Large intestine (tissue), 3 donors: ENCODE measurements at regions not wholly inside any gene's neighbourhood (a gene's known extent, or its start where the extent isn't known, plus 50 kb on each side); places are given as distances from the start of the nearest gene placed in this dataset.
"Not testable (repeated sequence)": the region's sequence is repeated elsewhere in the genome, so short reads cannot be mapped to it uniquely, and the experiment has no call there.

ENCODE experiments used
- DNase-seq, 2 donors: peaks; one replicate each; pipeline versions ENCODE4 v3.0.0 to v3.0.0-alpha.2; 2013
- H3K27ac ChIP-seq: one replicate; pipeline ENCODE4 v1.5.1; 2013; ENCODE audit warnings: low read length
- H3K27me3 ChIP-seq: 2 replicates; pipeline ENCODE4 v1.6.1; 2013; ENCODE audit warnings: low read length; ENCODE audit not compliant: control insufficient read depth, insufficient read depth
- H3K36me3 ChIP-seq: 2 replicates; pipeline ENCODE4 v1.6.1; 2013; ENCODE audit warnings: low read length; ENCODE audit not compliant: control insufficient read depth, insufficient read depth
- H3K4me1 ChIP-seq: one replicate; pipeline ENCODE4 v1.6.1; 2013; ENCODE audit warnings: low read length; ENCODE audit not compliant: control insufficient read depth, insufficient read depth
- H3K4me3 ChIP-seq: one replicate; pipeline ENCODE4 v1.5.1; 2013; ENCODE audit warnings: low read length
- H3K9me3 ChIP-seq: one replicate; pipeline ENCODE4 v1.6.1; 2013; ENCODE audit warnings: mild to moderate bottlenecking, low read depth, low read length, moderate library complexity; ENCODE audit not compliant: control insufficient read depth
- WGBS: methylation state at CpG from one replicate; pipeline ENCODE4 v1.1.5; 2013; ENCODE audit warnings: low lambda C conversion rate; ENCODE audit not compliant: insufficient coverage; 5-methylcytosine and 5-hydroxymethylcytosine counted together

GRCh38 chr12:107379142-107379851 lies 285.9 kb upstream of the CRY1 start:
- no CpG with 5 or more reads among the region's 6 CpGs for WGBS

GRCh38 chr12:107379852-107380567 lies 286.7 kb upstream of the CRY1 start:
- no peak for DNase-seq
- no peaks in the 10 kb centered on the region for H3K36me3 ChIP-seq
- H3K9me3 ChIP-seq, result no peaks in the 10 kb centered on the region
- peaks cover 5% of the 10 kb centered on the region for H3K4me1 ChIP-seq
- 40% methylated on average over 1 of the region's 15 CpGs for WGBS
- no peaks in the 10 kb centered on the region for H3K27me3 ChIP-seq
- H3K27ac ChIP-seq, result peak overlapping the region; percentile 28
- no peak overlapping the region for H3K4me3 ChIP-seq

More at GRCh38 chr12:107379142-107379851, 285.9 kb upstream of the CRY1 start:
- not testable (repeated sequence) for H3K27me3 ChIP-seq, H3K4me3 ChIP-seq, H3K4me1 ChIP-seq, H3K36me3 ChIP-seq, H3K9me3 ChIP-seq
- peak overlapping the region; percentile 28 for H3K27ac ChIP-seq
- peak in 1 of 2 donors; percentile 15 for DNase-seq

DNA sequence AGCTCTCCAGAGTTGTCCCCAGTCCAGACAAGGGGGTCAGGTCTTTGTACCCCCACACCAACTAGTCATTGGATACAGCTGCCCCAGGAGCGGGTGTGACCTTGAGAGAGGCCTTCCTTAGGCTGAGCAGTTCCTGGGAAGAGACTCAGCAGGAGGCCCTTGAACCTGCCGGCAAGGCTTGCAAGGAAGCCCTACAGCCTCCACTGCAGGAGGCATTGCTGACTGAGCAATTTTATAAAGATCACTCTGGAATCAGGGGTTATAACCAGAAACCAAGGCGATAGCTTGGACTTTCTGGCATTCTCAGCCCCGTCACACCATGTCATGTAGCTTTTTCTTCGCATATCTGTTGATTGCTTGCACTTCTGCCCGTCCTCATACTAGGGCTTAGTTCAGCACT lies 291.3 kb upstream of the CRY1 start:
- 90% methylated on average over 2 of the region's 6 CpGs for WGBS
- no peaks in the 10 kb centered on the region for H3K36me3 ChIP-seq
- H3K27me3 ChIP-seq, result no peaks in the 10 kb centered on the region
- H3K27ac ChIP-seq, result no peak overlapping the region
- no peak overlapping the region for H3K4me3 ChIP-seq
- H3K9me3 ChIP-seq, result peaks cover 2% of the 10 kb centered on the region
- DNase-seq, result no peak
- H3K4me1 ChIP-seq, result peaks cover 5% of the 10 kb centered on the region

DNA sequence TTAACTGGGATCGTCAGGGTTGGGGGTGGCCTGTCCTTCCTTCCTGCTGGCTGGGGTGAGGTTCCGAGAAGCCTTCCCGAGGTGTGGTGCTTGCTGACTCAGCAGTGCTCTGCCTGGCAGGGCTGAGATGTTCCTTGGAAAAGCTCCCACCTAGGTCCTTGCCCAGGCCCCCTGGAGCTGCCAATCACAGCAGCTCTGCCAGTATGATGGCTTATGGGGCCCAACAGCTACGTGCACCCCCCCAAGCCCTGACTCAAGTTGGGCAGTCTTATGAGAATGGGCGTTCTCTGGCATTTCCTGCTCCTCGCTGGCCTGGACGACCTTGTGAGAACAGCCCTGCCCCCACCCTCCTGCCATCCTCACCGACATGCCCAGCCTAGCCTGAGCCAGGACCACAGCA lies 292.2 kb upstream of the CRY1 start:
- no peaks in the 10 kb centered on the region for H3K4me1 ChIP-seq
- no peaks in the 10 kb centered on the region for H3K36me3 ChIP-seq
- no peak overlapping the region for H3K4me3 ChIP-seq
- H3K27me3 ChIP-seq, result no peaks in the 10 kb centered on the region
- peaks cover 5% of the 10 kb centered on the region for H3K9me3 ChIP-seq
- no peak for DNase-seq
- H3K27ac ChIP-seq, result no peak overlapping the region
- no CpG with 5 or more reads among the region's 8 CpGs for WGBS

DNA sequence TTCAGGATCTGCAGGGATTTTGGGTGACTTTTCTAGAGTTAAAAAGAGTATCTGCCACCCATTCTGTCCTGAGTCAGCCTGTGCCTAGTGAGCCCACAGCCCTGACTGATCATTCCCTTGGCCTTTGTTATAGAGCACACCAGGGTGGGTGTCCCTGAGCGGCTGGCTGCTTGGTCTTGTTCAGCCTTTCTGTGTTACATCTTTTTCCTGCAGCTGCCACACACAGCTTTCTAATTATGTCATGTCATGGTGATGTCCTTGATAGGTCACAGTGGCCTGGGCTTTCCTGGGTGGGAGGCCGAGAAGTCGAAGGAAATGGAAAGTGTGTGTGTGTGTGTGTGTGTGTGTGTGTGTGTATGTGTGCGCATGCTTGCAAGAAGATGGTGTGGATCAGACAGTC lies 293.2 kb upstream of the CRY1 start:
- H3K4me1 ChIP-seq, result no peaks in the 10 kb centered on the region
- no peaks in the 10 kb centered on the region for H3K27me3 ChIP-seq
- H3K4me3 ChIP-seq, result no peak overlapping the region
- H3K9me3 ChIP-seq, result peaks cover 5% of the 10 kb centered on the region
- DNase-seq, result no peak
- no CpG with 5 or more reads among the region's 4 CpGs for WGBS
- no peaks in the 10 kb centered on the region for H3K36me3 ChIP-seq
- no peak overlapping the region for H3K27ac ChIP-seq

DNA sequence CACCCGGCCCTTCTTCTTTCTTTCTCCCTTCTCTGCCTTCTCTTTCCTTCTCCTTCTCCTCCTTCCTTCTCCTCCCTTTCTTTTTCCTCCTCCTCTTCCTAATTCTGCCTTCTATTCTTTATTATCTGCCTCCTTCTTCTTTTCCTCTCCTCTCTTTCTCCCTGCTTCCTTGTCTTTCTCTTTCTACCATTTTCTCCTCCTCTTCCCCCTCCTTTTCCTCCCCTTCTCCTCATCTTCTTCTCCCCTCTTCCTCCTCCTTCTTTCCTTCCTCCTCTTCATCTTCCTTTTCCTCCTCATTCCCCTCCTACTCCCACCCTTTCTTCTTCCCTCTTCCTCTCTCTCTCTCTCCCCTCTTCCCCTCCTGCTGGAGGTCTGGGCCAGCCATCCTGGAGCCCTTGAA lies 294.9 kb upstream of the CRY1 start:
- Histone ChIP-seq H3K9me3 (peaks cover 5% of the 10 kb centered on the region), H3K27ac (no peak overlapping the region), H3K27me3 (no peaks in the 10 kb centered on the region), H3K4me1 (no peaks in the 10 kb centered on the region), H3K4me3 (no peak overlapping the region), H3K36me3 (no peaks in the 10 kb centered on the region)
- WGBS, result 67% methylated on average over 1 of the region's 1 CpG
- DNase-seq, result no peak

DNA sequence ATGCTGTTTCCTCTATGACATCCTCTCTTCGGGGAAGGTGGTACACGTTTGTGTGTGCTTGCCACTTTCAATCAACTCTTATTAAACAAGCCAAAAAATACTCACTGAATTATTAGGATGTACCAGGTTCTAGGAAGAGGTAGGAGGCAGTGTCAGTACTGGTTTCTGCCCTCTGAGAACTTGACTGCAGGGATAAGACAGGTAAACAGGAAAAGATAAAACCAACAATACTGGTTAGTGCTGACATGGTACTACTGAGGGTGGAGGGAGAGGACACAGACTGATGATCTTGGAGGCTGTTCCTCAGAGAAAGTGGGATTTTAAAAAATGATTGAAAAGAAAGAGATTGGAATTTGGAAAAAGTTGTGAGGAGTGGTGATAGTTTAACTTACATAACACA lies 295.2 kb upstream of the PWP1 start:
- Histone ChIP-seq H3K4me1 (no peaks in the 10 kb centered on the region), H3K9me3 (peaks cover 5% of the 10 kb centered on the region), H3K27ac (no peak overlapping the region), H3K4me3 (no peak overlapping the region), H3K36me3 (no peaks in the 10 kb centered on the region), H3K27me3 (no peaks in the 10 kb centered on the region)
- no CpG with 5 or more reads among the region's 2 CpGs for WGBS
- no peak for DNase-seq

GRCh38 chr12:107393043-107393717 lies 292.4 kb upstream of the PWP1 start:
- DNase-seq, result peak; percentile 17 to 31
- Histone ChIP-seq H3K27me3 (no peaks in the 10 kb centered on the region), H3K36me3 (no peaks in the 10 kb centered on the region), H3K9me3 (peaks cover 5% of the 10 kb centered on the region), H3K4me1 (no peaks in the 10 kb centered on the region), H3K27ac (no peak overlapping the region), H3K4me3 (no peak overlapping the region)
- WGBS, result no CpG with 5 or more reads among the region's 10 CpGs

GRCh38 chr12:107394693-107395092 lies 290.9 kb upstream of the PWP1 start:
- H3K4me3 ChIP-seq, result no peak overlapping the region
- H3K4me1 ChIP-seq, result no peaks in the 10 kb centered on the region
- H3K36me3 ChIP-seq, result no peaks in the 10 kb centered on the region
- no peak for DNase-seq
- peaks cover 3% of the 10 kb centered on the region for H3K9me3 ChIP-seq
- 100% methylated on average over 1 of the region's 3 CpGs for WGBS
- no peak overlapping the region for H3K27ac ChIP-seq
- H3K27me3 ChIP-seq, result no peaks in the 10 kb centered on the region

DNA sequence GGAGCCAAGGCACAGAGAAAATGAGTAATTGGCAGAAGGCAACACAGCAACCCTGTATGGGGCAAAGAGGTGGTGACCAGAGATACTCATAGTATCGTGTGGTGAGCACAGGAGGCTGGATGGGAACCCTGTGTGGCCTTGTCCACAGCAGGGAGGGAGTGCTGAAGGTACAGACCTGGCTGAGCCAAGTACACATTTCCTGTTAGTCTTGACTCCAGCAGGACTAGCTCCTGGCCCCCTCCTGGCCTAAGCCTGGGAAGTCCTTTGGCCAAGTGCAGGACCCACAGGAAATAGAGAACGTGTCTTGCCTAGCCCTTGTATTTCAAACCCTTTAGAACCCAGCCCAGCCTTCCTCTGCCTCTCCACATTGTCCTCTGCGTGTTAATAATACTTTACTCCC lies 289.8 kb upstream of the PWP1 start:
- H3K27me3 ChIP-seq, result no peaks in the 10 kb centered on the region
- WGBS, result 100% methylated on average over 1 of the region's 3 CpGs
- H3K4me3 ChIP-seq, result no peak overlapping the region
- H3K9me3 ChIP-seq, result no peaks in the 10 kb centered on the region
- H3K27ac ChIP-seq, result no peak overlapping the region
- H3K36me3 ChIP-seq, result no peaks in the 10 kb centered on the region
- DNase-seq, result no peak
- H3K4me1 ChIP-seq, result peaks cover 1% of the 10 kb centered on the region
